ENCODE measurements at regions not wholly inside any gene's neighbourhood (a gene's known extent, or its start where the extent isn't known, plus 50 kb on each side); places are given as distances from the start of the nearest gene placed in this dataset.

DNA sequence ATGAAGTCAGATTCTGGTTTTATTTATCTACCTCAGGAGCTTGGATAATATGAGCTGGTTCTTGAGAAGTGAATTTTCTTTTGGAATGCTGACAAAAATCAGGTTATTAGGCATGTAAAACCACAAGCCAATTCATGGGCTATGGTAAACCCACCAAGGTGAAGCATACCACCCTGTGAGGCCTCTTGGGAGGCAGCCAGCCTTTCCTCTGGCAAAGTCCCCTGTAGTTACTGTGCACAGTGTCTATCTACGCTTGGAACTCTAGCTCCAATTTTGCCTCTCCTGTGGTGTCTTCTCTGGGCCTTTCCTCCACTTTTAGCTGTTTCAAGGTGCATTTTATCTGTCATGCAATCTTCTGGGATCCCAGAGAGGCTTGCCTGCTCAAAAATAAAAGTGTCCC lies 242.7 kb upstream of the ZSWIM2 start:
- no peak overlapping the region for H4K91ac ChIP-seq (ENCODE audit: low read length)
- no peak overlapping the region for H2AFZ ChIP-seq (ENCODE audit: low read depth, low read length)
- H3K4me2 ChIP-seq (ENCODE audit: low read length, poor library complexity, severe bottlenecking): no peak overlapping the region
- H3K27ac ChIP-seq (ENCODE audit: low read length, poor library complexity, severe bottlenecking): no peak overlapping the region
- H3K9ac ChIP-seq (ENCODE audit: low read length): no peak overlapping the region
- no peak overlapping the region for H3K18ac ChIP-seq (ENCODE audit: low read depth in 1 of 2, low read length in 2 of 2)
- H2BK12ac ChIP-seq (ENCODE audit: low read length in 2 of 2): peak overlapping the region in 1 of 2 experiments; percentile 65
- H2AK5ac ChIP-seq (ENCODE audit: low read length, severe bottlenecking): no peak overlapping the region
- DNase-seq: no peak
- H3K9me3 ChIP-seq (ENCODE audit: control insufficient read depth, low read length): no peaks in the 10 kb centered on the region
- H3K23ac ChIP-seq (ENCODE audit: low read length in 2 of 2): no peak overlapping the region
- no peak overlapping the region for H4K8ac ChIP-seq (ENCODE audit: low read length)
- H2BK120ac ChIP-seq (ENCODE audit: low read depth, low read length): no peak overlapping the region
- peak overlapping the region in 1 of 2 experiments; percentile 17 for H3K4ac ChIP-seq (ENCODE audit: low read depth in 1 of 2, low read length in 2 of 2)
- H3K14ac ChIP-seq (ENCODE audit: low read length in 2 of 2): no peak overlapping the region
- no peak overlapping the region for H2BK5ac ChIP-seq (ENCODE audit: low read depth, low read length, poor library complexity, severe bottlenecking)
- H3K4me3 ChIP-seq (ENCODE audit: insufficient read depth in 1 of 2, low read depth in 1 of 2, low read length in 2 of 2): no peak overlapping the region
- H3K36me3 ChIP-seq (ENCODE audit: control insufficient read depth in 1 of 2, insufficient read depth in 2 of 2, low read depth in 1 of 2, low read length in 2 of 2): no peaks in the 10 kb centered on the region
- WGBS: 100% methylated on average over 1 of the region's 1 CpG
- H3K4me1 ChIP-seq (ENCODE audit: control insufficient read depth, insufficient read depth, low read depth, low read length): no peaks in the 10 kb centered on the region
- no peaks in the 10 kb centered on the region for H3K27me3 ChIP-seq (ENCODE audit: control insufficient read depth in 1 of 2, insufficient read depth in 1 of 2, low read length in 2 of 2)
- no peaks in the 10 kb centered on the region for H3K79me1 ChIP-seq (replicated peaks; ENCODE audit: low read length, poor library complexity, severe bottlenecking)
- H2BK15ac ChIP-seq (ENCODE audit: low read depth, poor library complexity, severe bottlenecking): no peak overlapping the region

DNA sequence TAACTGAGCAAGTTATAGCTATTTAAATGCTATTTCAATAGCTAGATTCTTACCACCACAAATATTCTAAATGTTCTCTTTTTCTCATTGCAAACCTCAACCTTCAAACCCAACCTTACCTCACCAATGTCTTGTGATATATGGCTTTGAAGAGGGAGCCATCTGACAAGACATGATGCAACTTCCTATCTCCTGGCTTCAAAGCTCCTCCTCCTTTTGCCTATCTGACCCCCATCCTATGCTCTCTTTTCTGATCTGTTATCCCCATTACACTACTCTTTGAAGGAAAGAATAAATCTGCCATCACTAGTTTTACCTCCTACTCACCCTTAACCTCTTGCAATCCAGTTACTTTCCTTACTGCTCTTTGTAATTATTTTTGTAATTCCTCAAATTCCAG lies 235.6 kb upstream of the ZSWIM2 start:
- Histone ChIP-seq H4K91ac (ENCODE audit: low read length) (no peak overlapping the region), H3K4me2 (ENCODE audit: low read length, poor library complexity, severe bottlenecking) (no peak overlapping the region), H2BK5ac (ENCODE audit: low read depth, low read length, poor library complexity, severe bottlenecking) (no peak overlapping the region), H3K27ac (ENCODE audit: low read length, poor library complexity, severe bottlenecking) (no peak overlapping the region), H2BK12ac (ENCODE audit: low read length in 2 of 2) (no peak overlapping the region), H2AFZ (ENCODE audit: low read depth, low read length) (no peak overlapping the region), H3K4me1 (ENCODE audit: control insufficient read depth, insufficient read depth, low read depth, low read length) (no peaks in the 10 kb centered on the region), H4K8ac (ENCODE audit: low read length) (no peak overlapping the region), H3K36me3 (ENCODE audit: control insufficient read depth in 1 of 2, insufficient read depth in 2 of 2, low read depth in 1 of 2, low read length in 2 of 2) (no peaks in the 10 kb centered on the region), H3K14ac (ENCODE audit: low read length in 2 of 2) (no peak overlapping the region), H3K18ac (ENCODE audit: low read depth in 1 of 2, low read length in 2 of 2) (no peak overlapping the region), H3K4me3 (ENCODE audit: insufficient read depth in 1 of 2, low read depth in 1 of 2, low read length in 2 of 2) (no peak overlapping the region), H3K4ac (ENCODE audit: low read depth in 1 of 2, low read length in 2 of 2) (no peak overlapping the region), H2BK120ac (ENCODE audit: low read depth, low read length) (no peak overlapping the region), H2AK5ac (ENCODE audit: low read length, severe bottlenecking) (no peak overlapping the region), H3K27me3 (ENCODE audit: control insufficient read depth in 1 of 2, insufficient read depth in 1 of 2, low read length in 2 of 2) (no peaks in the 10 kb centered on the region), H3K79me1 (replicated peaks; ENCODE audit: low read length, poor library complexity, severe bottlenecking) (no peaks in the 10 kb centered on the region), H3K9ac (ENCODE audit: low read length) (no peak overlapping the region), H3K23ac (ENCODE audit: low read length in 2 of 2) (no peak overlapping the region), H2BK15ac (ENCODE audit: low read depth, poor library complexity, severe bottlenecking) (no peak overlapping the region), H3K9me3 (ENCODE audit: control insufficient read depth, low read length) (no peaks in the 10 kb centered on the region)
- no peak for DNase-seq

DNA sequence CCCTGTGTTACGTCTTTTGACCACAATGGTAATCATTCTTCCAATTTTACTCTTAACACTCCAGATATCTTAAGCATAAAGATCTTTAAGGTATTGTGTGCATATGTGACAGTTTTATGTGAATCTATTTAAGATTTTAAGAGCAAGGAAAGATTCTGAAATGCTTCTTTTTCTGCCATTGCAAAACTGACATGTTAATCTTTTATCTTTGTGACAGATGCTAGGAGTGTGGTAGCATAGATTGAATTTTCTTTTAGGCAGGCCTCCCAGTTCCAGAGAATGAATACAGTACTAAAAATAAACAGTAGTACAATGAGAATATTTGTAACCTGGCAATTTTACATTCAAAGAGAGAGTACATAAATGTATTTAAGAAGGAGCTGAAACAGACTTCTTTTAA lies 232.5 kb upstream of the ZSWIM2 start:
- Histone ChIP-seq H2AFZ (ENCODE audit: low read depth, low read length) (no peak overlapping the region), H4K8ac (ENCODE audit: low read length) (no peak overlapping the region)

DNA sequence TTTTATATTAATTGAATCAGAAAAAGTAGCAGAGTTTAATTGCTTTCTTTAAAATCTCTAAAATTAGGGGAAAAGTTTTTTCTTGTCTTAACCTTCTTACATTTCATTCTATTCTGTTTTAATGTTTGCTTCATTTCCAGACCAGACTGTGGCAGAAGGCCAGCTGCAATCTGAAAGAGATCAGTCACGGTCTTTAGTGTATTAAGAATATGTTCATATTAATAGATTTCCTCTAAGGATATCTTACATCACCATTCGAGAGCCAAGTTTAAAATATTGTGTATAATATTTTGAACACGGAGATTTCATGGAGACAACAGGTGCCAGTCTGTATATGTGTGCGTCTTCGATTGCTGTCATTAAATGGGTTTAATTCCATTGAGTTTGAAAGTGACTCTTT lies 230.9 kb upstream of the ZSWIM2 start:
- no peak overlapping the region for H2BK5ac ChIP-seq (ENCODE audit: low read depth, low read length, poor library complexity, severe bottlenecking)
- no peaks in the 10 kb centered on the region for H3K9me3 ChIP-seq (ENCODE audit: control insufficient read depth, low read length)
- H3K23ac ChIP-seq (ENCODE audit: low read length in 2 of 2): no peak overlapping the region
- no peak overlapping the region for H2BK120ac ChIP-seq (ENCODE audit: low read depth, low read length)
- H3K14ac ChIP-seq (ENCODE audit: low read length in 2 of 2): no peak overlapping the region
- WGBS: 94% methylated on average over 4 of the region's 5 CpGs
- H3K36me3 ChIP-seq (ENCODE audit: control insufficient read depth in 1 of 2, insufficient read depth in 2 of 2, low read depth in 1 of 2, low read length in 2 of 2): no peaks in the 10 kb centered on the region
- no peak for DNase-seq
- H2AFZ ChIP-seq (ENCODE audit: low read depth, low read length): no peak overlapping the region
- no peak overlapping the region for H3K4me2 ChIP-seq (ENCODE audit: low read length, poor library complexity, severe bottlenecking)
- no peaks in the 10 kb centered on the region for H3K27me3 ChIP-seq (ENCODE audit: control insufficient read depth in 1 of 2, insufficient read depth in 1 of 2, low read length in 2 of 2)
- H3K4ac ChIP-seq (ENCODE audit: low read depth in 1 of 2, low read length in 2 of 2): no peak overlapping the region
- H4K91ac ChIP-seq (ENCODE audit: low read length): no peak overlapping the region
- no peak overlapping the region for H2AK5ac ChIP-seq (ENCODE audit: low read length, severe bottlenecking)
- H3K18ac ChIP-seq (ENCODE audit: low read depth in 1 of 2, low read length in 2 of 2): no peak overlapping the region
- H3K27ac ChIP-seq (ENCODE audit: low read length, poor library complexity, severe bottlenecking): no peak overlapping the region
- H3K4me3 ChIP-seq (ENCODE audit: insufficient read depth in 1 of 2, low read depth in 1 of 2, low read length in 2 of 2): no peak overlapping the region
- no peaks in the 10 kb centered on the region for H3K4me1 ChIP-seq (ENCODE audit: control insufficient read depth, insufficient read depth, low read depth, low read length)
- no peak overlapping the region for H3K9ac ChIP-seq (ENCODE audit: low read length)
- no peaks in the 10 kb centered on the region for H3K79me1 ChIP-seq (replicated peaks; ENCODE audit: low read length, poor library complexity, severe bottlenecking)
- no peak overlapping the region for H2BK12ac ChIP-seq (ENCODE audit: low read length in 2 of 2)
- H4K8ac ChIP-seq (ENCODE audit: low read length): no peak overlapping the region
- H2BK15ac ChIP-seq (ENCODE audit: low read depth, poor library complexity, severe bottlenecking): no peak overlapping the region

More for the DNA sequence above, 232.5 kb upstream of the ZSWIM2 start:
- Histone ChIP-seq H3K4me2 (ENCODE audit: low read length, poor library complexity, severe bottlenecking) (no peak overlapping the region), H3K27ac (ENCODE audit: low read length, poor library complexity, severe bottlenecking) (no peak overlapping the region), H3K9ac (ENCODE audit: low read length) (no peak overlapping the region), H2BK5ac (ENCODE audit: low read depth, low read length, poor library complexity, severe bottlenecking) (no peak overlapping the region), H2AK5ac (ENCODE audit: low read length, severe bottlenecking) (no peak overlapping the region), H3K79me1 (replicated peaks; ENCODE audit: low read length, poor library complexity, severe bottlenecking) (no peaks in the 10 kb centered on the region), H3K18ac (ENCODE audit: low read depth in 1 of 2, low read length in 2 of 2) (no peak overlapping the region), H3K14ac (ENCODE audit: low read length in 2 of 2) (no peak overlapping the region), H3K27me3 (ENCODE audit: control insufficient read depth in 1 of 2, insufficient read depth in 1 of 2, low read length in 2 of 2) (no peaks in the 10 kb centered on the region), H2BK120ac (ENCODE audit: low read depth, low read length) (no peak overlapping the region), H3K36me3 (ENCODE audit: control insufficient read depth in 1 of 2, insufficient read depth in 2 of 2, low read depth in 1 of 2, low read length in 2 of 2) (no peaks in the 10 kb centered on the region), H3K23ac (ENCODE audit: low read length in 2 of 2) (no peak overlapping the region), H2BK12ac (ENCODE audit: low read length in 2 of 2) (no peak overlapping the region), H2BK15ac (ENCODE audit: low read depth, poor library complexity, severe bottlenecking) (no peak overlapping the region), H3K4me1 (ENCODE audit: control insufficient read depth, insufficient read depth, low read depth, low read length) (no peaks in the 10 kb centered on the region), H4K91ac (ENCODE audit: low read length) (no peak overlapping the region), H3K9me3 (ENCODE audit: control insufficient read depth, low read length) (no peaks in the 10 kb centered on the region), H3K4me3 (ENCODE audit: insufficient read depth in 1 of 2, low read depth in 1 of 2, low read length in 2 of 2) (no peak overlapping the region), H3K4ac (ENCODE audit: low read depth in 1 of 2, low read length in 2 of 2) (no peak overlapping the region)
- DNase-seq: no peak
- no CpG with 5 or more reads among the region's 1 CpG for WGBS
